Gastrocnemius medialis (tissue), 4 donors: ENCODE measurements at regions not wholly inside any gene's neighbourhood (a gene's known extent, or its start where the extent isn't known, plus 50 kb on each side); places are given as distances from the start of the nearest gene placed in this dataset.

Experiments
- POLR2A ChIP-seq, 2 donors: fragments of 450-650 bp; IDR thresholded peaks; one replicate each; pipeline ENCODE4 v1.6.1; 2017; ENCODE audit warnings: antibody characterized with exemption in 2 of 2, mild to moderate bottlenecking in 2 of 2, moderate library complexity in 2 of 2
- TF ChIP-seq, protein P1 (sequence below), 5 experiments: fragments of 450-650 bp in 3 of 5; fragments of 200-600 bp in 2 of 5; sonication (generic) in 2 of 5; IDR thresholded peaks in 4 of 5; conservative IDR thresholded peaks in 1 of 5; 1 replicate in 4 of 5; 2 replicates in 1 of 5; pipeline ENCODE4 v1.5.1; 2016 to 2019; ENCODE audit warnings: antibody characterized with exemption in 5 of 5, mild to moderate bottlenecking in 3 of 5, moderate library complexity in 3 of 5

GRCh38 chr16:73521499-73521898 lies 473.6 kb upstream of the ZFHX3 start:
- TF ChIP-seq, protein P1, sequence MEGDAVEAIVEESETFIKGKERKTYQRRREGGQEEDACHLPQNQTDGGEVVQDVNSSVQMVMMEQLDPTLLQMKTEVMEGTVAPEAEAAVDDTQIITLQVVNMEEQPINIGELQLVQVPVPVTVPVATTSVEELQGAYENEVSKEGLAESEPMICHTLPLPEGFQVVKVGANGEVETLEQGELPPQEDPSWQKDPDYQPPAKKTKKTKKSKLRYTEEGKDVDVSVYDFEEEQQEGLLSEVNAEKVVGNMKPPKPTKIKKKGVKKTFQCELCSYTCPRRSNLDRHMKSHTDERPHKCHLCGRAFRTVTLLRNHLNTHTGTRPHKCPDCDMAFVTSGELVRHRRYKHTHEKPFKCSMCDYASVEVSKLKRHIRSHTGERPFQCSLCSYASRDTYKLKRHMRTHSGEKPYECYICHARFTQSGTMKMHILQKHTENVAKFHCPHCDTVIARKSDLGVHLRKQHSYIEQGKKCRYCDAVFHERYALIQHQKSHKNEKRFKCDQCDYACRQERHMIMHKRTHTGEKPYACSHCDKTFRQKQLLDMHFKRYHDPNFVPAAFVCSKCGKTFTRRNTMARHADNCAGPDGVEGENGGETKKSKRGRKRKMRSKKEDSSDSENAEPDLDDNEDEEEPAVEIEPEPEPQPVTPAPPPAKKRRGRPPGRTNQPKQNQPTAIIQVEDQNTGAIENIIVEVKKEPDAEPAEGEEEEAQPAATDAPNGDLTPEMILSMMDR (IDR thresholded peaks at IDR 0.05 in 4 of 5, conservative IDR thresholded peaks at IDR 0.05 in 1 of 5), result no peak
- TF ChIP-seq POLR2A (IDR thresholded peaks at IDR 0.05), result no peak
